Activated CD4-positive, alpha-beta T cell treated with anti-CD3 and anti-CD28 coated beads, Interleukin-2, amount 50 U/mL, for 16 hours (primary cell): ENCODE measurements at regions not wholly inside any gene's neighbourhood (a gene's known extent, or its start where the extent isn't known, plus 50 kb on each side); places are given as distances from the start of the nearest gene placed in this dataset.

ENCODE experiments used
- DNase-seq: peaks from one replicate; pipeline ENCODE4 v3.0.0-alpha.2; 2020

DNA sequence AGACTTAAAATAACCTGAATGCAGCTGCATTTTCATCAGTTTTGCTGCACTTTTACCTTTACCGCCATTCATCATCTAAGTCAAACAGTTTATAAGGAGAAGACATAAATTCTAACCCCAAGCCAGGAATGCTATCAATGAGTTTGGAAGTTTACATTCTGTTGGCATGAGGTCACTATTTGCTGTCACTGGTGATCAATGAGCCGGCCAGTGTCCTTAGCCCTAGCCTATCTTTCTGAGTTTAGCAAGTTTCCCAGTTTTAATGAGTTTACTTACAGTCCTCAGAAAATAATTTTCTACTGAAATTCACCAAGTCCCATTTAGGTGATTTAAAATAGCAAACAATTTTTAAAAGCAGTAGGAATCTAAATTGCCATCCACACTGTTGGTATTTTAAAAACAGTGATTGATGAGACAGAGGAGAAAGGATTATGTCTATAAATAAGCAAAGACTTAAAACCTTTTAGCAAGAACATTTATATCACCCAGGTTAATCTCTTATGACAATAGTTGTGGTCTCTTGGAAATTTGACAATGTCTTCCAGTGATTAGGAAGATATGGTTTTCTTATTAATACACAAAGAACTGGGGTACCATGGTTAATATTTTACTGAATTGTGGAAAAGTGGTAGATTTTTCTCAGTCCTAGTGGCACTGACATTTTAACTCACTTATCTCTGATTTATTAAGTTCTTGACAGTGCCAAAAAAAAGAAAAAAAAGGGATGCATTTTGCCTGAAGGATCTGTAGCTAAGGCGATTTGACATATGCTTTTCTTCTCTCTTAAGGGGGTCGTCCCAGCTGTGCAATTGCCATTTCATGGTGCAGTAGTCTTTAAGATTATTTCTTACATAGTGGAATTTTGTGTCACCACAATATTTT, 443.4 kb upstream of the ANKRD30A start:
- DNase-seq, result no peak

DNA sequence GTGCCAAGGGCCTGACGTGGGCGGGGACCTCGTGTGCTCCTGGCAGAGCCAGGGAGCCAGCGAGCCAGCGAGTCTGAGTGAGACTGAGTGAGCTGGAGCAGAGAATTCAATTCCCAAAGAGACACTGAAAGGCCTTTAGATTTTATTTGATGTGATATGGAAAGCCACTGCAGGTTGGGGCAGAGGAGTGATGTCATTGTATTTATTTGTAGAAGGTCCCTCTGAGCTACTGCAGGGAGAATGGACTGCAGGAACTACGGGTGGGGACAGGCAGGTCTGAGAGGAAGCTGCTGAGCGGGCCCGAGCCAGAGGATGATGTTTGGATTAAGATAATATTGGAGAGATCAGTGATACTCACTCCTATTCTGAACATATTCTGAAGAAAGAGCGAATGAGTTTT, 445.8 kb upstream of the ANKRD30A start:
- DNase-seq, result no peak

DNA sequence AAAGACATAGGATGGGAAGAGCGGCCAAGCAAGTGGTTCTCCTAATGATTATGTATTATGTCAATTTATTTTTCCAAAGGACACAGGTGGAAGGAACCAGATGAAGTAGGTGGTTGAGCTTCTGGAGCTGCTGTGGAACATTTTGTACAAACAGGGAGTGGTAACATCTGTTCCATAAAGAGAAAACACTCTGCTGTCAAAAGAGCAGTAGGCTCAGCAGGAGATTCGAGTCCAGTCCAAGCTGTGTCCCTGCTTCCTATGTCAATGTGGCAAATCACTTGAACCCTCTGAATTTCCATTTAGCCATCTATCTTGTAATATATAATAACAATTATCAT, 448.0 kb upstream of the ANKRD30A start:
- no peak for DNase-seq

DNA sequence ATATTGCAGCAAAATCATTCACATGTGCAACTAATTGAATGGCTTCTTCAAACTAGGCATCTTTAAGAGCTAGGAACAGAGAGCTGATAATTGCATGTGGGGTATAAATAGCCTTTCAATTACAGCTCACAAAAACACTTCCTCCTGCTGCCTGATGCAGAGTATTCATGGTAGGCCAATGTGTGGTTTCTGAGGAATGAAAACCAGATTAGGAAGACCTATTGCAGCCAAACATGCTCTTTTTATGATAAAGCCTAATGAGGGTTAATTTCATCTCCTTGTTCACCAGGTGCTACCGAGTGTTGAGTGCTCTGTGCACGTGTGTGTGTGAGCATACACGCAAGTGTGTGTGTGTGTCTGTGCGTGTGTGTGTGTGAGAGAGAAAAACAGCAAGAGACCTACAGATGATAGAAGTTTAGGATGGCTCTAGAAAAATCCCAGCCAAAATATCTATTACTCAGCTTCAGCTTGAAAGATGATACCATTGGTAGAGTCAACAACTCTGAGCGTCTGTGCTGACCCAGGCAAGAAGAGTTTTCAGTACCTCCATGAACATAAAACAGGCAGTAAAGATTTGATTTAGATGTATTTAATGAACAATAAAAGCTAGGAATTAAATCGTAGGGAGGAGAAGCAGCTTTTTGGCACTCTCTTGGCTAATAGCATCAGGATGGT, 448.5 kb upstream of the ANKRD30A start:
- DNase-seq, result no peak

DNA sequence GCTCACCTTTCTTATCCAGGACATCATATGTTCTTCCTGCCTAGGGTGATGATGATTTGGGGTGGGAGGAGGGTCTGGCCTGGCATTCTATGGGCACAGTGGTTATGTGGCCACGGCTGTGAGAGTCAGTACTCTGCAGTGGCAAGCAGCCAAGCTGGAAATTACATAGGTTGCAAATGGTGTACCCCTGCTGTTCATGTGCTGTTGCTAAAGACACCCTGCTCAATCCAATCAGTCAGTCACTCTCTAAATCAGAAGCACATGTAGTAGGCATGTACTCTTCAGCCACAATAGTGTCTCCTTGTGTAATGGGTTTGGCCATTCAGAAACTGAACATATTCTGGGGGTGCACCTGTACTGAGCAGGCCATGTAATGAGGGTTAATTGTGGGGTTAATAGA, 449.1 kb upstream of the ANKRD30A start:
- no peak for DNase-seq

DNA sequence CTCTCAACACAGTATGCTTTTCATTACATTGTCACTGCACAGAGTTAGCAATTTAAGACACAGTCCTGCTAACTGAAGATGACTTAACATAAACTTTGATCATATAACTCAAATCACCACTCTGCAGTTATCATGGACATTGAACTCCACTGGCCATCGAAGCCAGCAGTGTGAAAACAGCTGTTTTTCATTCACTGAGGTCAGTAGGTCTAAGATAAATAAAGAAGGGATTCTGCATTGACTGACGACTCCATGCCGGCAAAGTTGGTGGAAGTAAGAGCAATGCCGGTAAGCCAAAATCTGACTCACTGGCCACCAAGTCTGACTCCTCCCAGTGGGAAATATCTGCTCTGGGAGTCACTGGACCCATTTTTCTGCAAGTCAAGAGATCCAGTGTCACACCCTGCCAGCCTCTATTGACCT, 449.9 kb upstream of the ANKRD30A start:
- no peak for DNase-seq

DNA sequence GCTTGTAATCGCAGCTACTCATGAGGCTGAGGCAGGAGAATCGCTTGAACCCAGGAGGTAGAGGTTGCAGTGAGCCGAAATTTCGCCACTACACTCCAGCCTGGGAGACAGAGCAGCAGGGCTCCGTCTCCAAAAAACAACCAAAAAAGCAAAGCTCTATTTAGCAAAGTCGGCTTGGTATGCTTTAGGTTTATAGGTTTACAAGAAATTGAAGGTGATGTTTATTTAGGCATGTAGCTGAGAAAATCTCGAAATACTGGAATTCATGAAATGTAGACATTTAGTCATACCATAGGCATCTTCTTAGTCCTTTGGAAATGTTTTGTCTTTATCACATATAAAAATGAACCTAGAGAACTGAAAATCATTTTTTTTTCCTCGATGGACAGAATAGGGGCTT, 453.8 kb upstream of the ANKRD30A start:
- no peak for DNase-seq

DNA sequence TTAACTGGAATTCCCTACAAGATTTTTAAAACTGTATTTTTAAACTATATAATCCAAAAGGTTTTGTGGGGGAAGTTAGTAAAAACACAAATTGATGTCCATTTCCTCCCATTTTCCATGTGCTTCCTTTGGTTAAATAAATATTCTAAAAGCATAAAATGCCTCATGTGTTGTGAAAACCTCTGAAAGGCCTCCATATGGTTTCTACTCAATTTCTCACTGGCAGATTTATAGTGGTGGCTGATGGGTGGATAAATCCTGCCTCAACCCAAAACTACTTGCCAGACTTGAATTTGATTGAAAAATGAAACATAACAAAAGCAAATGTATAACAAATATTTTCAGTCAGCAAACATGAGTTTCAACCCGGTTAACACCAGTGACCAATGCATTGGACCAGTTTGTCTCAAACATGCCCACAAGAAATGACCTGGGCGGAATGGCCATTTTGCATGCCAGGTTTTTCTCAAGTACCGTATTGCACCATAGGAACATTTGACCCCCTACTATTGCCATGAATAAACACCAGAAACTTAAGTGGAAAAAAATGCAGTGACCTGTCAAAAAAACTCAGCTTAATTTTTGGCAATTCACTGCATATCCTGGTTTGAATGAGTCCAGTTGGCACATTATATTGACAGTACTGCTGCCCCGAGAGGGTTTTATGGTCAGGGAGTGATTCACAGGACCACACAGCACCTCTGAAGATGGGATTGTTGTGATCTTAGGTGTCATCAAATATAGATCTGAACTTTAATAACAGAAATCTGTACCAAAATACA, 454.6 kb upstream of the ANKRD30A start:
- no peak for DNase-seq

DNA sequence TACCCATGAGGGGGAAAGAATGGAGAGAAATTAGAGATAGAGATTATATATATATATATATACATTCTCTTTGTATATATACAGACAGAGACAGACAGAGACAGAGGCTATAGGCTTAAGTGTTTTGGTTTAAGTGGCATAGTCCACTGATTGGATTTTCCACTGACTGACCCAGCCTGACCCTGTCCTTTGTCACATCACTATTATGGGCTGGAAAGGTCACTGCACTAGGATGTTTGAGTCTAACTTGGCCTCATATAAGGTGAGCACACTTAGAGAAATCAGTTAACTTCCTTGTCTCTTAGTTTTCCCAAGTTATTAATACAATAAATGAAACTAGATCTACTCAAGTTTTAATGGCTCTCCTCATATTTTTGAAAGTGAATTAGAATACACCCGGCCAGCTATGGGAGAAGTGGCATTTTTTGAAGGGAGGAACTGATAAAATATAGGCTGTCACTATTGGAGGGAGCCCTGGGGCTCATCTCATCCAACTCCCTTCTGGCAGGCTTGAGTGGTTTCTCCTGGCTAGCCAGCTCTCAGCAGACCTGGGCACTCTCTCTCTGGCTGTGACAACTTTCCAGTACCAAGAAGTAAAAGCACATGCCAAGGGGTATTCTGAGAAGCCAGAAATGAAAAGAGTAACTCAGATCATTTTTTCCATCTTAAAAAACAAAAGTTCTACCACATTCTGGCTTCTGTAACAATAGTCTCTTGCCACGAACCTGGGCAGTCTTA, 455.6 kb upstream of the ANKRD30A start:
- no peak for DNase-seq

DNA sequence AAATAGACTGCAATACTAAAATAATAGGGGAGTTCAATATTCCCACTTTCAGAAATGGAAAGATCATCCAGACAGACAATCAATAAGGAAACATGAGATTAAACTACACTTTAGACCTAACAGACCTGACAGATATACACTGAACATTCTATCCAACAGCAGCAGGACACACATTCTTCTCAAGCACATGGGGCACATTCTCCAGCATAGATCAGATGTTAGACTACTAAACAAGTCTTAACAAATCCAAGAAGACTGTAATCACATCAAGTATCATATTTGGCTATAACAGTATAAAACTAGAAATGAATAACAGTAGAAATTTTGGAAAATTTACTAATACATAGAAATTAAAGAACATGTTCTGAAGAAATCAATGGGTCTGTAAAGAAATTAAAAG, 458.9 kb upstream of the ANKRD30A start:
- DNase-seq, result no peak

DNA sequence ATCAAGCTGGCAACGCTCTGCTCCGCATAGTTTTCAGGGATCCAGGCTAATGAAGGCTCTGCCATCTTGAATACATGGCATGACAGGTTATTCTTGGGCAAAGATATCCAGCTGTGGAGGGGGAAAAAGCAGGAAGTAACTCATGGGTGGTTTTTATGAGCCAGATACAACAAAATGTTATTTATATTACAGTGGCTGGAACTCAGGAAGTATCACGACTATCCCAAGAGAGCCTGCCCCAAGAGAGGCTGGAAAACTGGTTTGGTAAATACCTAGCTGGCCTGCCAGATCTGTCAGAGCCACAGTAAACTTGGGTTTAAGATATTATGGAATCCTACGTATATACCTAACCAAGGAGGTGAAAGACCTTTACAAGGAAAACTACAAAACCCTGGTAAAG, 462.8 kb upstream of the ANKRD30A start:
- DNase-seq, result no peak

DNA sequence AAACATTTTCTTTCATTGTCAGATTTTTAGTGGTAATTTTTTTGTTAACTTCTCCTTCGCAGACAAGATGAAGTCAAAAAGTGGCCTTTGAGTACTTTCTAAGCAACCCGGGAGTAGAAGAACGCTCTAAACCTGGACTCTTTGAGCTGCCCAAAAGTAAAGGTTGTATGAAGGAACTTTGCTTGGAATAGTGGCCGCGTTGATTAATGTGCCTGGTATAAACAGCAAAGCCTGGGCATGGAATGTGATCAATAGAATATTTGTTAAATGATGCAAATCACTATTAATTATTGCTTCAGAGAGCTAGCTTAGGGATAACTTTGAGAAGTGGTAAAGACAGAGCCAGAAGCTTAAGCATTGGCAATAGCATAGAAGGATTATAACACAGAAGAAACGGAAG, 475.1 kb upstream of the ANKRD30A start:
- DNase-seq, result no peak

DNA sequence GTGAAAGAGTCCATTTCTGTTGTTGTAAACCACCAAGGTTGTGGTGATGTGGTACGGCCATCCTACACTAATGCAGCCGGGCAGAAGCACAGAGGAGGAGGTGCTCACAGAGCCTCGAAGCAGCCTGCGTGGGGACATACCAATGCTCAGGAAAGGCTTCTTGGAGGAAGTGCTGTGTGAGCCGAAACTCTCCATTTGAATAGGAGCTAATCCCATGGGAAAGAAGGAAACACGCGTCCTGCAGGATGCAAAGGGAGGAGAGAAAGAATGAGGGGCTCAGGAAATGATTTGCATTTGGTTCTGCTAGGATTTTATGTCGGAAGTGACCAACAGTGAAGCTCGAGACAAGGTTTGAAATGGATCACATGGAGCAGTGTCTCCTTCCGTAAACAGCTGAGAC, 477.9 kb upstream of the ANKRD30A start:
- DNase-seq, result no peak

DNA sequence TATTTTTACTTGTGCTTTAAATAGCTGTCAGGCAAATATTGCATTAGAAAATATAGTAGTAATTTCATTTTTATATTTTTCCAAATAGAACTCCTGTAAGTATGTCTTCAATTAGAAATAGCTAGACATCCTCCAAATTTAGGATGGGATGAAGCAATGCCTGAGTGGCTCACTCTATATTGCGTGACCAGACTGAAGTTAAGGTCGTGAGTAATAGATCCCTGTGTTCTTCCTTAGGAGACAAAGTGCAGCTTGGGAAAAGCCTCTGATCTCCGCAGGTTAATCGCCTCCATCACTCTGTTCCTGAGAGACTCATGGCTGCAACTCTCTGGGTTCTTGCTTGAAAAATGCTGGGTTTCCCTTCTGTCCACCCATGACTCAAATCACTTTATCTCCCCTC, 484.8 kb upstream of the ANKRD30A start:
- DNase-seq, result no peak

DNA sequence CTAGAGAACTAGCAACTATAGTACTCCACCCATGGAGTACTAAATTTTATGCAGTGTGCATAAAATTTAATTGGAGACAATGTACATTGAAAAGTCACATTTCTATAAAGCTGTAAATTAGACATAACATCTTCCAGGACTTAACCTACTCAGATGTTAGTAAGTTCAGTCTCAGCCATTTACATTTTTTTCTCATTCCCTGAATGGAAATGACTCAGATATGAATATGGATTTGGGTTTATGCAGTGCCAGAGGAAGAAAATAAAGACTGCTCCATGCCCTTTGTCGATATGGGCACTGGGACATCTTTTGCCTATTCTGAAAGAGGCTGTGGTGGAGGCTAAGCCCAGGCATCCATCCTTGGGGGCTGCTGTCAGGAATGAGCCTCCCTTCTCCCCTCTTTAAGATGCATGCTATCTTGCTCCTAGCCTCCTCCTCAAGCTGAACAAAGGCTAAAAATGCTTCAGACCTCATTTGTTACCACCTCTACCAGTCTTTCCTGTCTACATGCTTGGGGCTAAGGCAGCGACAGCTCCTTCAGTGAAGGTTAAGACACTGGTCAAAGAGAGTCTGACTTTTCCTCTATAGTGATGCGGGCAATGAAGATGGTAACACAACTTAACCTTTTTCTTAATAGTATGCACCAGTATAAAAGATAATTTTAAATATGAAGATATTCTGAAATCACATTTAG, 486.8 kb upstream of the ANKRD30A start:
- DNase-seq, result no peak

DNA sequence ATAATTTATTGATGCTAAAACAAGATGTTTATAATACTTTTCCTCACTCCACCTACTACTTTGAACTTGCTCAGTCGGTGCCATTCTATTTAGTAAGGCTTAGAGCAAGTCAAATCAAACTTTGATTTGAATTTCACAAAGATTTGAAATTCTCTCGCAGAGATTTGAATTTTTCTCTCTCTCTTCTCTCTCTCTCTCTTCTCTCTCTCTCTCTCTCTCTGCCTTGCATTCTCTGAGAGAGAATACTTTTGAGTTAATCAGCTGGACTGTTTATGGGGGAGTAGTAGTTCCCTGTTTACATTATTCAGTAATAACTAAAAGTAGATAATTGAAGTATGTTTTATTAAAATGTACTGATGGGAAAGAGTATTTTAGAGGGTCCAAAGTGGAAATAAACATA, 488.5 kb upstream of the ANKRD30A start:
- no peak for DNase-seq

DNA sequence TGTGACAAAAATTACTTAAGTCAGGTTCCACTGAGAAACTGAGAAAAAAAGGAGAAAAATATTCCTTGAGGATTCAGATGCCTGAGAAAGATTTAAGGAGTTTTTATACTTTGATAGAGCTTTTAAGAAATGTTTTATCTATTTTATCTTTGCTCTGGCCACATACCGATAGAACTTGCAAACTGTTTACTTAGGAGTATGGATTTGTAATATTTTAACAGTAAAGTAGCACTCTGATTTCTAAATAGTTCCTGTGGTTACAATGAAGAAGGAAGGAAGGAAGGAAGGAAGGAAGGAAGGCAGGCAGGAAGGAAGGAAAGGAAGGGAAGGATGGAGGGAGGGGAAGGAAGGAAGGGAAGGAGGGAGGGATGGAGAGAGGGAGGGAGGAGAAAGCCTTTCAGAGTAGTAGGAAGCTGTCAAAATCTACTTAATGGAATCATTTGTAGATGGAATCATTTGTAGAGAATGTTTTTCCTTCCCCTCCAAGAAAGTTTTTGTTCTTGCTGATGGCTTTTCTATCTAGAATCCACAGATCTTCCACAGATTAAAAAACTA, 489.0 kb upstream of the ANKRD30A start:
- DNase-seq, result no peak

DNA sequence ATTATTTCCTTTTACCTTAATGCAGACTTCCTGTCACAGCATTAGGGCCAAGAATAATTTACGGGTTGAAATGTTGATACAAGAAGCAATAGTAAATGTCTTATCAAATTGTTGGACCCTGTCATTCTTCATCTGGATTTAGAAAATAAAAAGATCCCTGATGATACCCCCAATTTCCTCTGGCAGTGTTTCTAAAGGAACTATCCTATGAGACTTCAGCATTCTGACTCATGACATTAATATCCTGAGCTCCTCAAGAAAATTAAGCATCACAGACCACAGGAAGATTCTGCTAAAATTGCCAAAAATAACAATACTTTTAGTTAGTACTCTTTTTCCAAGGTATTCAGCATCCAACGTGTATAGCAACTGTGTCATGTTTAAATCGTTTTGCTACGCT, 490.5 kb upstream of the ANKRD30A start:
- no peak for DNase-seq

DNA sequence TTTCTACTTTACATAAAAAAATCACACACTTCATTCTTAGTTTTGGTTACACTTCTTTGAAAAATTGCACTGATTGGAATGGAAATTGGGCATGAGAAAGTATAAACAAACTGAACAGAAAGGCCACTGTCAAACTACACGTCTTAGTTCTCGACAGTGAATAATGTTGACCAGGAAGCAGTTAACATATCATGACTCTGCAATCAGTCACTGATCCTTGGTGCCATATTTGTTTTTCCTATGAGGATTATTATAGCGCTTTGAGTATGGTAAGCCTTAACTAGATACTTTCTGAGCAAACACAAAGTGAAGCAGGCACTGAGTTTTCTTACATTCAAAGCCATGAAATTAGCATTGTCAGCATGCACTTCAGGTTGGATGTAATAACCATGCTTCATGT, 495.1 kb upstream of the ANKRD30A start:
- no peak for DNase-seq

DNA sequence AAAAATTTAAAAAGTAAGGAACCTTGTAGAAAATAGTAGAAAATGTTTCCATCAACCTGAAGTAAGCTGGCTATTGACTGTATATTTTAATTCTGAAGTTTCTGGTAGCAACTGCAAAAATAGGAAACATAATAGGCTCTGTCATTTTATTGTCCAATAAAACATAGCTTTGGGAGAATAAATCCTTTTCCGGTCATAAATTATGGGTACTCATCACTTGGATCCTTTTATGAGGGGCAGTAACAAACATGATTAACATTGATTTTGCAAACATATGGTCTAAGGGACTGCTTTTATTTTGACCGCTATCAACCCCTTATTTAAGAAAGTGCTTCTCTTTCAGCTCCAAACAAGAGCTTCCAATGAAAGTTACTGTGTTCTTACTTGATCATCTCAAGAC, 495.9 kb upstream of the ANKRD30A start:
- DNase-seq, result no peak

DNA sequence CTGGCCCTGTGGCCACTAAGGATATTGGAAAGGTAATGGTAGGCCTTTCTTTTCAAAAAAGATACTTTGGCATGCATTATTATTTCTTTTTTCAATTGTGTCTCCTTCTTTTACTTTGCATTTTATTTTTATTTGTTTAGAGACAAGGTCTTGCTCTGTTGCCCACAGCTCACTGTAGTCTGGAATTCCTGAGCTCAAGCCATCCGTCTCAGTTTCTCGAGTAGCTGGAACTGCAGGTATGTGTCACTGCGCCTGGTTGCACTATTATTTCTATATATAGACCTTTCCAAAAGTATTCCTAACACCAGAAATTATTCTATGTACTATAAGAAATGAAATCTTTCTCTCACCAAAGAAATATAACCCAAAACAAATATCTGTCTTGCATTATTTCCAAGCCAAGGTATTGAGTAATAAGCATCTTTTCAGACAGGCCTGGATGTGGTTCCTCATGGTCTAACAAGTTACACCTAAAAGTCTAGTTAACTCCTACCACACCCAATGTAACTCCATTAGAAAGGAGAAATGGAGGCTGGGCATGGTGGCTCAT, 500.8 kb upstream of the ANKRD30A start:
- DNase-seq, result no peak

DNA sequence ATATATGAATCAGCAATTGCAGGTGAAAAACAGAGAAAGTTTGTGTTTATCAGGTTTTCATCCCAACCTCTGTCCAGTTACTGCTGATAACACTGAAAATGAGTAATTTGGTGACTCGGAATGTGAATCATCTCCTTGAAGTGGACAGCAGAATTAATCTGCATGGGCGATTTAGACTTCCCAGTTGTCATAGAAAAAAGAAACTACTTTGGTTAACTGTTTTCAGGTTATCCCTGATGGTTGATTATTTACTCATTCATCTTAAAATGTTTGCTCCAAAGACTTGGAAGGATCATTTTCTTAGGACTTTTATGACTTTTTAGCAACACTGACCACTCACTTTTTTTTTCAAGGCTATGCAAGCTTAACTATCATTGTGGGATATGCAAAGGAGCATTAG, 504.1 kb upstream of the ANKRD30A start:
- DNase-seq, result no peak
